IMR-90 (cell line): ENCODE measurements at regions not wholly inside any gene's neighbourhood (a gene's known extent, or its start where the extent isn't known, plus 50 kb on each side); places are given as distances from the start of the nearest gene placed in this dataset.

Experiments used
- ATAC-seq: fragments of 200-7000 bp; cut with Tn5 transposase; 2 replicates; pipeline ENCODE4 v1.9.1; 2020; ENCODE audit warnings: low read depth, mild to moderate bottlenecking, moderate library complexity
- BruUV-seq: library from RNA; stranded (reverse); fragments of 400-500 nt; replicated peaks from 2 replicates; lab custom pipeline; 2021; lab: Mats Ljungman, UMichigan
- CTCF ChIA-PET: fragments of 300-600 bp; formaldehyde crosslinking; extraction: SDS; loops from one replicate; lab custom pipeline; 2021; ENCODE audit warnings: antibody characterized with exemption; lab: Yijun Ruan, JAX
- POLR2A ChIA-PET: fragments of 300-600 bp; sonication (Branson Sonifier 250); formaldehyde crosslinking; loops from one replicate; lab custom pipeline; 2022; ENCODE audit warnings: antibody characterized with exemption; ENCODE audit not compliant: unreplicated experiment; lab: Charles Lee
- DNase-seq: peaks from one replicate; pipeline ENCODE4 v3.0.0; 2013
- H2AFZ ChIP-seq: replicated peaks from 2 replicates; pipeline ENCODE3; 2013; ENCODE audit warnings: low read length, mild to moderate bottlenecking; ENCODE audit not compliant: poor library complexity
- H2AK5ac ChIP-seq: 2 replicates; pipeline ENCODE4 v1.6.1; 2013; ENCODE audit warnings: low read depth, low read length, inconsistent platforms
- H2AK9ac ChIP-seq: replicated peaks from 2 replicates; pipeline ENCODE3; 2013; ENCODE audit warnings: mild to moderate bottlenecking, low read depth, low read length, moderate library complexity; ENCODE audit not compliant: poor library complexity
- H2BK120ac ChIP-seq: 2 replicates; pipeline ENCODE4 v1.6.1; 2013; ENCODE audit warnings: low read depth, low read length, inconsistent platforms
- H2BK15ac ChIP-seq: 3 replicates; pipeline ENCODE4 v1.6.1; 2013; ENCODE audit warnings: low read depth, low read length, inconsistent platforms
- H2BK20ac ChIP-seq: 2 replicates; pipeline ENCODE4 v1.6.1; 2013; ENCODE audit warnings: low read depth, mild to moderate bottlenecking, inconsistent platforms, low read length, moderate library complexity
- H2BK5ac ChIP-seq: 2 replicates; pipeline ENCODE4 v1.6.1; 2013; ENCODE audit warnings: mild to moderate bottlenecking, low read depth, low read length, inconsistent platforms; ENCODE audit not compliant: poor library complexity, severe bottlenecking
- H3K14ac ChIP-seq: replicated peaks from 2 replicates; pipeline ENCODE4 v1.6.1; 2013; ENCODE audit warnings: low read depth, low read length, inconsistent platforms
- H3K18ac ChIP-seq: 2 replicates; pipeline ENCODE4 v1.6.1; 2013; ENCODE audit warnings: low read depth, low read length, control low read depth
- H3K23ac ChIP-seq: 2 replicates; pipeline ENCODE4 v1.6.1; 2013; ENCODE audit warnings: low read depth, low read length, inconsistent platforms
- H3K27ac ChIP-seq: 2 replicates; pipeline ENCODE4 v1.5.1; 2013; ENCODE audit warnings: mild to moderate bottlenecking, control low read depth, low read length; ENCODE audit not compliant: insufficient read depth
- H3K27me3 ChIP-seq: 2 replicates; pipeline ENCODE4 v1.6.1; 2013; ENCODE audit warnings: low read length; ENCODE audit not compliant: control insufficient read depth, insufficient read depth
- H3K36me3 ChIP-seq: 2 replicates; pipeline ENCODE4 v1.6.1; 2013; ENCODE audit warnings: low read length, mixed read lengths; ENCODE audit not compliant: control insufficient read depth, insufficient read depth
- H3K4ac ChIP-seq: 2 replicates; pipeline ENCODE4 v1.6.1; 2013; ENCODE audit warnings: low read depth, low read length, inconsistent platforms
- H3K4me1 ChIP-seq: 2 replicates; pipeline ENCODE4 v1.6.1; 2013; ENCODE audit warnings: low read length, mixed read lengths; ENCODE audit not compliant: control insufficient read depth, insufficient read depth
- H3K4me2 ChIP-seq: 2 replicates; pipeline ENCODE4 v1.6.1; 2013; ENCODE audit warnings: low read depth, mild to moderate bottlenecking, control low read depth, low read length, moderate library complexity
- H3K4me3 ChIP-seq: 2 replicates; pipeline ENCODE4 v1.5.1; 2013; ENCODE audit warnings: low read depth, mild to moderate bottlenecking, control low read depth, low read length, moderate library complexity; ENCODE audit not compliant: insufficient read depth
- H3K56ac ChIP-seq: 2 replicates; pipeline ENCODE4 v1.6.1; 2013; ENCODE audit warnings: low read length, inconsistent platforms; ENCODE audit not compliant: insufficient read depth; ENCODE audit errors: extremely low read depth
- H3K79me1 ChIP-seq, 2 experiments: 2 replicates each; pipeline ENCODE4 v1.6.1; 2013; ENCODE audit warnings: low read length in 2 of 2, inconsistent platforms in 1 of 2, low read depth in 1 of 2
- H3K9ac ChIP-seq: 2 replicates; pipeline ENCODE4 v1.6.1; 2013; ENCODE audit warnings: low read depth, low read length, control low read depth
- H3K9me1 ChIP-seq: 2 replicates; pipeline ENCODE4 v1.6.1; 2013; ENCODE audit warnings: low read length, inconsistent platforms; ENCODE audit not compliant: insufficient read depth
- H3K9me3 ChIP-seq: 2 replicates; pipeline ENCODE4 v1.6.1; 2013; ENCODE audit warnings: low read length; ENCODE audit not compliant: control insufficient read depth, insufficient read depth
- H4K20me1 ChIP-seq: 2 replicates; pipeline ENCODE4 v1.6.1; 2013; ENCODE audit warnings: low read length, inconsistent platforms; ENCODE audit not compliant: insufficient read depth
- H4K5ac ChIP-seq: 2 replicates; pipeline ENCODE4 v1.6.1; 2013; ENCODE audit warnings: mild to moderate bottlenecking, low read depth, low read length, control low read depth
- H4K8ac ChIP-seq, 2 experiments: 2 replicates each; pipeline ENCODE4 v1.6.1; 2013; ENCODE audit warnings: low read depth in 2 of 2, low read length in 2 of 2, control low read depth in 1 of 2, inconsistent platforms in 1 of 2
- H4K91ac ChIP-seq: 2 replicates; pipeline ENCODE4 v1.6.1; 2013; ENCODE audit warnings: low read depth, low read length, inconsistent platforms; ENCODE audit not compliant: insufficient read depth
- ELK1 ChIP-seq: fragments of 150-350 bp; IDR thresholded peaks from 2 replicates; pipeline ENCODE4 v1.6.1; 2016; ENCODE audit warnings: low read depth, mild to moderate bottlenecking, low read length, moderate library complexity, borderline replicate concordance
- MAZ ChIP-seq: IDR thresholded peaks from 2 replicates; pipeline ENCODE4 v1.6.1; 2012; ENCODE audit warnings: low read depth, mild to moderate bottlenecking, low read length, improper control_type of control experiment, moderate library complexity, borderline replicate concordance
- NFE2L2 ChIP-seq: fragments of 150-350 bp; IDR thresholded peaks from 2 replicates; pipeline ENCODE4 v1.6.1; 2016; ENCODE audit warnings: low read depth, mild to moderate bottlenecking, low read length
- POLR2A ChIP-seq: IDR thresholded peaks from 2 replicates; pipeline ENCODE4 v1.6.1; 2012; ENCODE audit warnings: mild to moderate bottlenecking, low read depth, low read length
- RCOR1 ChIP-seq: IDR thresholded peaks from 2 replicates; pipeline ENCODE4 v1.6.1; 2012; ENCODE audit warnings: mild to moderate bottlenecking, low read length, improper control_type of control experiment; ENCODE audit not compliant: insufficient replicate concordance
- USF2 ChIP-seq: fragments of 150-350 bp; IDR thresholded peaks from 2 replicates; pipeline ENCODE4 v1.6.1; 2017; ENCODE audit warnings: mild to moderate bottlenecking, antibody characterized with exemption, low read length, low read depth
- WGBS, 2 experiments: methylation state at CpG; one replicate each; pipeline versions ENCODE4 v1.1.5 to v1.1.7; 2013; ENCODE audit warnings: missing lambda C conversion rate in 2 of 2; ENCODE audit not compliant: insufficient read length in 1 of 2; ENCODE audit errors: extremely low coverage in 2 of 2; 5-methylcytosine and 5-hydroxymethylcytosine counted together
- dilution Hi-C: fragments of 300-500 bp; cut with HindIII; formaldehyde crosslinking; loops from one replicate; pipeline ENCODE4 v1.14.3; 2018; ENCODE audit warnings: low sequenced_read_pairs; ENCODE audit not compliant: unreplicated experiment
- in situ Hi-C: fragments of 300-500 bp; cut with MboI; formaldehyde crosslinking; loops from 3 replicates; pipeline ENCODE4 v1.14.3; 2019; ENCODE audit warnings: low sequenced_read_pairs, inconsistent platforms, mixed read lengths
- intact Hi-C: fragments of 100-400 bp; cut with micrococcal nuclease; formaldehyde crosslinking; loops from 2 replicates; pipeline ENCODE4 v1.10.0; 2022

GRCh38 chr9:3716415-3716814, 190.6 kb upstream of the RFX3 start:
- Histone ChIP-seq H2BK120ac (no peak overlapping the region), H2AK9ac (no peak overlapping the region), H3K27me3 (peaks cover 4% of the 10 kb centered on the region), H3K27ac (no peak overlapping the region), H4K8ac (no peak overlapping the region), H3K4me1 (no peaks in the 10 kb centered on the region), H3K56ac (no peak overlapping the region), H3K9ac (no peak overlapping the region), H4K20me1 (no peaks in the 10 kb centered on the region), H3K18ac (no peak overlapping the region), H2BK5ac (no peak overlapping the region), H3K9me3 (no peaks in the 10 kb centered on the region), H3K79me1 (no peaks in the 10 kb centered on the region), H4K5ac (no peak overlapping the region), H3K36me3 (no peaks in the 10 kb centered on the region), H3K23ac (no peak overlapping the region), H3K4ac (no peak overlapping the region), H3K9me1 (no peaks in the 10 kb centered on the region), H2BK20ac (no peak overlapping the region), H2AFZ (no peak overlapping the region), H3K4me2 (no peak overlapping the region), H2AK5ac (no peak overlapping the region), H3K14ac (no peak overlapping the region), H4K91ac (no peak overlapping the region), H2BK15ac (no peak overlapping the region), H3K4me3 (no peak overlapping the region)
- ChIA-PET CTCF (no interaction called here), POLR2A (no interaction called here)
- dilution Hi-C loops (no loop called here), in situ Hi-C loops (no loop called here), intact Hi-C loops (no loop called here)
- TF ChIP-seq ELK1, result no peak
- no peak for TF ChIP-seq POLR2A
- no peak for TF ChIP-seq RCOR1
- TF ChIP-seq NFE2L2, result no peak
- no peak for TF ChIP-seq USF2
- TF ChIP-seq MAZ, result no peak
- BruUV-seq, result no TSS peak
- no CpG with 5 or more reads among the region's 2 CpGs for WGBS, 2 experiments
- ATAC-seq (no peak), DNase-seq (no peak)
